LHCN-M2 (cell line): ENCODE measurements at regions not wholly inside any gene's neighbourhood (a gene's known extent, or its start where the extent isn't known, plus 50 kb on each side); places are given as distances from the start of the nearest gene placed in this dataset.

Experiments used
- DNase-seq: peaks from one replicate; pipeline ENCODE4 v3.0.0-alpha.2; 2012; ENCODE audit warnings: low read depth

GRCh38 chr10:42971251-42971599, 105.6 kb upstream of the RET start:
- DNase-seq = no peak

DNA sequence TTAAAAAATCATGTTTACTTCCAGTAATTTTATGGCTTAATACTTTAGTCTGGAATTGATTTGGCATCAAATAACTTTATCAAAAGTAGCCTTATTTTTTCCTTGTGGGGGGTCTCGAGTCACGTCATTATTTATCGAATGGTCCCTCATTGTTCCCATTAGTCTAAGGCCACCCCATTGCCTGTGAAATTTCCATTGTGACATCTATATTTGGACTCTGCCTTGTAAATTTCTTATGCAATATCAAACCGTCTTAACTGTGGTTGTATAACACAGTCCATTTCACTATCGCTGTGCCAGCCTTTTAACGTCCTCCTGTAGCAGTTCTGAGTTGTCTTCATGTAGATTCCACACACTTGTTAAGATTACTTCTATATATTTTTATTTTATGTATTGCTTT, 103.9 kb upstream of the RET start:
- no peak for DNase-seq

DNA sequence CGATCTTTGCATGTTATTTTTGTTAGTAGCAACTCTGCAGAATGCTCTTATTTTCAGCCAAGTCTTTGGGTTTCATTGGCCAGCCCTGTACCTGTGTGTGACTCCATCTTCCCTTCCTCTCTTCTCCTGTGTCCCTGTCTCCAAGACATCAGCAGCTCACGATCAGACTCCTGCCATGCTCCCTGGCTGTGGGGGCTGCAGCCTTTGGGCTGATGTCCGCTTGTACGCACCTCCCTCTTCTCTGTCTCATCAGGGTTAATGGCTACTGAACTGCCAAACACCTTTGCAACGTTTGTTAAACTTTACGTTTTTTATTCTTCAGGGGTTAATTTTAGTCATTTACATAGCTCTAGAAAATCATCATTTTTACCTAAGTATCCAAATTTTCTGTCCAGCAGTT, 103.5 kb upstream of the RET start:
- no peak for DNase-seq

DNA sequence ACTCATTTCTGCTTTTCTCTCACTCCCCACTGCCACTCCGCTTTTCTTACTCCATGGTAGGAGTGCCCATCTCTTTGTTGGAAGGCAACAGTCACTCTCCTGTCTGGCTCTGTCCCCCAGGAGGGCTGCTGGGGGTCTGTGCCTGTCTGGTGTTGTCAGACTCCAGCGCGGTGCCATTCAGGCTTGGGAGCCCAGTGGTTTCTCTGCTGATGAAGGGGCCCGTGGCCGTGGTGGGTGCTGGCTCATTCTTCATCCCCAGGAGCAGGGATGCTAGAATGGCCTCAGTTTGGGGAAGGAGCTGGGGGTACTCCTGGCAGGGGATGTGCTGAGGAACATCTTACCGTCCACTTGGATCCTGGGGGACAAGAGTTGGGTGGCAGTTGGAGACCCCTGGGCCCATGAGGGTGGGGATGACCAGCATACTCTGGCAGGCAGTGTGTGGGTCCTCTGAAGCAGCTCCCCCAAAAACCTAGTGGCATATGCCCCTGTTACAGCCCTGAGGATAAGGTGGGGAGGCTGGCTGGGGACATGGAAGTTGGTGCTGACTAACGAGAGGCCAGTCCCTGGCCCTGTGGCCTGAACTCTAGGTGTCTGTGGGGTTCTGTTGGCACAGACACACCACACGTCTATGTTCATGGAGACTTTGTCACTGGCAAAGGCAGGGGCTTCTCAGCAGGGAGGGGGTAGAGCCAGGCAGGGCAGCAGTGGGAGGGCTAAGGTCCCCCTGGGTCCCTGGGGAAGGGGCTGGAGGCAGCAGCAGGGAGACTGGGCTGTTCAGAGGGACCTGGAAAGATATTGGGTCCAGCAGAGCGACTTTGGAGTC, 102.8 kb upstream of the RET start:
- DNase-seq = no peak

GRCh38 chr10:42974693-42975002, 102.2 kb upstream of the RET start:
- DNase-seq = no peak

DNA sequence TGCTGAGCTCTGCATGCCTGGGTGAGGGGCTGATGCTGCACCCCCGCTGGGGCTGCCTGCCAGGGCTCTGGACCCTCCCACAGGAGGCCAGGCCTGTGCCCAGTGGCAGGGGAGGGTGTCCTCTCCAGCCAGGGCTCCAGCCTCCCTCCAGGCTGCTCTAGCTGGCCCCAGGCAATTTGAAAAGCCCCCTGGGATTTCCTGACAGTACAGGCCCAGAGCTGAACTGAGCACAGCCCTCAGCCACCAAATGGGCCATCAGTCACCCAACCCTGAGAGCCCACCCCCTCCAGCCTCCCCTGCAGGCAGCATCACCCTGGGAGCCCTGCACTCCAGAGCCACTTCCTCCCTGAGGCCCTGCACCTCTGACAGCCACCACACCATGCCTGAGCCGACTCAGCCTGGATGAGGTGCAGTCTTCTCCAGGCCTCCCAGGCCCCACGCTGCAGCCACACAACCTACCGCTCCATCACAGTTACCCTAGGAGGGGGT, 101.8 kb upstream of the RET start:
- no peak for DNase-seq

- DNase-seq = no peak
Observed at GRCh38 chr10:42975558-42976340, 101.1 kb upstream of the RET start.

DNA sequence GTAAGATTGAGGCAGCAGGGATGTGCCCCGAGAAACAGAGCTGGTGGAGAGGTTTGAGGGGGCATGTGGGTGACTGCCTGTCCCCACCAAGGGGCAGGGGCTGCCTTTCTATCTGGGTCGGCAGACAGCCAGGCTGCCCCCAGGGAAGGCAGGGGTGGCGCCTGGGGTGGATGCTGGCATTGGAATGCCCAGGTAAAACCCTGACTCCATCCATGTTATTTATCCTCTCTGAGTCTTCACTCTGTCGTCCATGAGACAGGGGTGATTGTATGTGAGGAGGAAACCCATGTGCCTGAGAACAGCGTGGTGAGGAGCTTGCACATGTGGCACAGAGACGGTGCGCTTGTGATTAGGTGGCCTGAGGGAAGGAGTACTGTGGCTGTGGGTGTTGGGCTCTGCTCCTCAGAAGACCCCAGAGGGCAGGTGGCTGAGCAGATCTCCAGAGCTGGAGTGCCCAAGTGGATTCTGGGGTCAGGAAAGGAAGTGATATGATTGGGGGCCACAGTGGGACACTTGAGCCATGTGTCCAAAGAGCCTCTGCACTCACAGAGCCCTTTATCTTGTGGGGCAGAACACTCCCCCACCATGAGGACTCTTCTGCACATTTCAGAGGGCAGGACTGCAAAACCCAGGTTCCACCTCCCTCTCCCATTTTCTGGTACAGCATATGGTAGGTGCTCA, 100.4 kb upstream of the RET start:
- DNase-seq = no peak

DNA sequence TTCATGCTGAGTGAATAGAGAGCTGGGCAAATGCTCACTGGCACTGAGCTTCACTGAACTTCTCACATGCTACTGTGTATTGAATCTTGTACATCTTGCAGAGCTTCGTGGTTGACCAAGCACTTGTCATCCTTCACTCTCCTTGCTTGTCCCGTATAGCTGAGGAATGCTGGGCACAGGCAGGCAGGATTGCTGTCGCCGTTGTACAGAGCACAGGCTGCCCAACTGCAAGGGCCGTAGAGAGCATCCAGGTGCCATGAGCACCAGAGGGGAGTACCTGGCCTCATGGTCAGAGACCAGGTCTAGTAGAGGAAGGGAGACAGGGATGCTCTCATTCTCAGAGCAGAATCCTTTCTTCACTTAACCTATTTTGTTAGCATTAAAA, 99.8 kb upstream of the RET start:
- DNase-seq = no peak

- no peak for DNase-seq
Observed at GRCh38 chr10:42979181-42979580, 97.7 kb upstream of the RET start.

GRCh38 chr10:42979721-42980467, 97.0 kb upstream of the RET start:
- no peak for DNase-seq

DNA sequence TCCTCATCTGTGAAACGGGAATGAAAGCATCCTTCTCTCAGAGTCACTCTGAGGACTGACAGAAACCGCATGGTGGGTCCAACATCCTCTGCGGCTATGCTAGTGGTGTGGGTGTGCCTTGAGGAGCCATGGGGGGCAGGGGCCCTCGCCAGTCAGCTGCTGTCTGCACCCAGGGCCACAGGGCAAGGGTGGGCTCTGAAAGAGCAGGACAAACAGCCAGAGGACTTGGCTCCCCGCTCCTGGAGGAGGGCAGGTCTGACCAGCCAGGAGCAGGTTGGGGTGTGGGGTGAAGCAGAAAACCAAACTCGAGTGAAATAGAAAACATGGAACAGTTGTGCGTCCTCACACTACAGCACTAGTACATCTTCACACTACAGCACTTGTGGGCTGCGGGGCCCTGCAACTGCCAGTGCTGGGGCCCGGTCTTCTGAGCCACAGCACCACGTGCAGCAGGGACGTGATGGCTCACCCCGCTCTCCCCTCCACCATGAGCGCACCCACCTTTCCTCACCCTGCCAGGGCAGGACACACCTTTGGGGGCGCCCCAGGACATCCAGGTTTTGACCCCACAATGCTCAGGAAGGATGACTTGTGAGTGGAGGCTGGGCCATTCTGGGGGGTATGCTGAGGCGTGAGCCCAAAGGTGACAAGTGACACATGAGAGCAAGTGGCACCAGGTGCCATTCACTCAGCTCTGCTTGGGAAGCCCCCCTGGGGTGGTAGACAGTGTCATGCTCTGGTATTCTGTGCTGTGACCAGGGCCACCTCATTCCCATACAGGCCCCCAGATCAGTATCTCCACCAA, 96.1 kb upstream of the RET start:
- no peak for DNase-seq

DNA sequence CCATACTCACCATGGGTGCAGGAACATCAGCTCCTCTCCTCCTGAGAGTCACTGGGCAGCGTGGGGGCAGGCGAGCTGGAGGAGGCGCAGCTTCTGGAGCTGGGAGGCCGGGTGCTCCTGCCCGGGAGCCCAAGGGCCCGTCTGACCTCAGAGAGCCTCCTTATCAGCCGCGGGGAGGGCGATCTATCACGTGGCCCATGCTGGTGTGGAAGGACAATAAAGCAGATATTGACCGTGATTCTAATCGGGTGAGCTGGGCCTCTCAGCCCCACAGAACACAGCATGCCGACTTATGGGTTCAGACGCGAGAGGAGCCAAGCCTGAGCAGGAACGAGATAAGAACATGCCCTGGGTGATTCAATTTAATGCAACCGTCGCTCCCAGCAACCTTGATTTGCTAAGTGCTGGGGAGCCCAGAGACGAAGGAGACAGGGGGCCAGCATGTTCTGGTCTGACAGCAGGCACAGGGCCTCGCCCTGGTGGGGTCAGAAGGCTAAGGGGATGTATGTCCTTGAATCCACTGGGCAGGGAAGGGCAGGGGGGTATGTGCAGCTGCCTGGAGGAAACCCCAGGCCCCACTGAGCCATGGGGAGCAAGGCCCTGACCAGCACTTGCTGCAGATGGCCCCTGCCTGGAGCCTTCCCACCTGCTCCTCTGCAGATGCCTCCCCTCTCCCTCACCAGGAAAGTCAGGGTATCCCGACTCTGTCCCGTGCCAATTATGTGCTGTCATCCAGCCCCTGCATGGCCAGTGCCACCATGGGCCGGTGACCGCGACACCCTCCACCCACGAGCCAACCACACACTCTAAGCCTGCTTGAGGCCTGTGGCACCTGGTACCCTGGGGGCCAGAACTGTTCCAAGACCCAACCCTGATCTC, 95.3 kb upstream of the RET start:
- no peak for DNase-seq

GRCh38 chr10:42982891-42983506, 93.9 kb upstream of the RET start:
- DNase-seq = no peak

GRCh38 chr10:42983591-42983990, 93.3 kb upstream of the RET start:
- no peak for DNase-seq

DNA sequence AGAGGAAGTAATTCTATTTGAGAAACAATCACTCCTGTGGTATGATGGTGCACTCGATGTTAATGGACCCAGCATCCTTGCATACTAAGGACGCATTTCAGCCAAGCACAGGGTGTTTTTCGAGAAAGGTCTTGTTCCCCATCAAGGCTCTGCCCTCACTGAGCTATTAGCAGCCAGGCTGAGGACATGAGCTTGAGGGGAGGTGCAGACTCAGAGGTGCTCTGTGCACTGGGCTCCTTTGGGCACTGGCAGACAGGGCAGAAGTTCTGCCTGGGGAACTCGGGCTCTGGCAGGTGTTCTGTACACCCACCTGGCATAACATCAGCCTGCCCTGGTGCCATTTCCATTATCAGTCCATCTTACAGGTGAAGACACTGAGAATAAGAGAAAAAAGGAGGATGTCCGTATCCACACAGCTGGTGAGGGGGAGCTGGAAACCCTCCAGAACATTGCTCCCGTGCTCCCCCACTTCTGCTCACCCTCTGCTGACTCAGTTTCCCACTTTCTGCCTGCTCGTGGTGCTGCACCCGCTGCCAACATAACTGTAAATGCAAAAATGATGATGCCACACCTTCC, 92.7 kb upstream of the RET start:
- DNase-seq = no peak

- no peak for DNase-seq
Observed at GRCh38 chr10:42984761-42985325, 92.0 kb upstream of the RET start.

GRCh38 chr10:42985436-42986316, 91.2 kb upstream of the RET start:
- DNase-seq = no peak
